NCI-H2081 (cell line): ENCODE measurements at regions not wholly inside any gene's neighbourhood (a gene's known extent, or its start where the extent isn't known, plus 50 kb on each side); places are given as distances from the start of the nearest gene placed in this dataset.

Experiments used
- DNase-seq, 2 experiments: peaks; one replicate each; lab custom pipeline; 2025; lab: John Stamatoyannopoulos, UW

DNA sequence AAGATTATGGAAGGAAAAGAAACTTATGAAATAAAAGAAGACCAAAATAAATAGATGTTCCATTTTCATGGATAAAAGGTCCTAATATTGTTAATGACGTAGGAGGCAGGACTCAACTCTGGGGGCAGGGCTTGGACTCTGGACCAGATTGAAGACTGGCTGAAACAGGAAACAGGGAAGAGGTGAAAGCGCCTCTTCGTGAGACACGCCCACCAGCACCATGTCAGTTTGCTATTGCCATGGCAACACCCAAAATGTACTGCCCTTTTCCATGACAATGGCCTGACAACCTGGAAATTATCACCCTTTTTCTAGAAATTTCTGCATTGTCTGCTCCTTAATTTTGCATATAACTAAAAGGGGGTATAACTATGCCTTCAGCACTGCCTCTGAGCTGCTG is 1522.2 kb downstream of the TBC1D22A start:
- no peak for DNase-seq

GRCh38 chr22:48282804-48283203 is 1520.4 kb downstream of the TBC1D22A start:
- no peak for DNase-seq

- no peak for DNase-seq
These were observed 1517.0 kb downstream of the TBC1D22A start for GRCh38 chr22:48279461-48279756.

GRCh38 chr22:48278620-48279460 is 1516.4 kb downstream of the TBC1D22A start:
- DNase-seq: no peak

DNA sequence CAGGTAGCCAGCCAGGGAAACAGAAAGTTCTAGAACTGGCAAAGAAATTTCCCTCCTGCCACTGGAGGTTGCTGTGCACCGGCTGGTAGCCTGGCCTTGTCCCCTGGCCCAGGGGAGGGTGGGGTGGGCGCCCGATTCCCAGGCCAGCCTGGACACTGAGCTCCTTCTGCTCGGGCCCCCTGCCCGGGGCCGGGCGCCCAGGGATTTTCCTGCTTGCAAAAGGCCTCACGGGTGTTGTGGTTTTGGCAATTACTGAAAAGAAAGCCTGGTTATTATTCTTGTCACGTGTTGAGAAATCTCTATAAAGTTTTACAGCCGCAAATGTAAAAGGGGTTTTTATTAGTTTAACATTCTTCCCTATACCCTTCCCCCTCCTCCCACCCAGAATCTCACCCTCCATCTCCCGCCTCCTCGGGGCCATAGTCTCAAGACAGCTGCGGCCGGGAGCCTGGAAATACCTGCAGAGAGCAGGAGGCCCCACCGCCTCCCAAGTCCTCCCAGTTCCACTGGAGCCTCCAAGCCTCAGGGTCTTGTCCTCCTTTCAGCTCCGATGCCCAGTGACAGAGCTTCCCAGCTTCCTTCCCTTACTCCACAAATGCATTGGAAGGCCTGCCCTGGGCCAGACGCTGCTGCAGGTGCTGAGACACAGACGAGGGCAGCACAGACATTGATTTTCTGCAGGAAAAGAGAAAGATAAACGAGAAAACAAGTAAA is 1515.6 kb downstream of the TBC1D22A start:
- DNase-seq: no peak

- DNase-seq: no peak
These were observed 1514.8 kb downstream of the TBC1D22A start for GRCh38 chr22:48276994-48277867.

DNA sequence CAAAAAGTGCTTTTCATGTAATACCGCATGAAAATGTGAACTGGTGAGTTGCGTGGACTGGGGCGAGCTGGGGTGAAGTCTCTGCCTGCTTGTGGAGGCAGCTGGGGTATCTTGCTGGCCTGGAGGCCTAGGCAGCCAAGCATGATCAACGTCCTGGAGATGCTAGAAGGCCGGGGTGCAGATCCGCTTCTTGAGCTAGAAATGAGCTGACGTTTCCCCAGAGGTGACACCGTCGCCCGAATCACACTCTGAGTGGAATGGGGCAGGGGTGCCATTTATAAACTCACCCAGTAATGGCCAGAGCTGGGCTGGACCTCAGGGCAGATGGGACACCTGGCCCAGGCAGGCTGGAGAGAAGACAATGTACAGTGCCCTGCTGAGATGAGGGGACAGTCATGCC is 1513.0 kb downstream of the TBC1D22A start:
- DNase-seq: no peak

- no peak for DNase-seq
These were observed 1508.3 kb downstream of the TBC1D22A start for GRCh38 chr22:48270731-48271130.

GRCh38 chr22:48268771-48269552 is 1506.5 kb downstream of the TBC1D22A start:
- no peak for DNase-seq

DNA sequence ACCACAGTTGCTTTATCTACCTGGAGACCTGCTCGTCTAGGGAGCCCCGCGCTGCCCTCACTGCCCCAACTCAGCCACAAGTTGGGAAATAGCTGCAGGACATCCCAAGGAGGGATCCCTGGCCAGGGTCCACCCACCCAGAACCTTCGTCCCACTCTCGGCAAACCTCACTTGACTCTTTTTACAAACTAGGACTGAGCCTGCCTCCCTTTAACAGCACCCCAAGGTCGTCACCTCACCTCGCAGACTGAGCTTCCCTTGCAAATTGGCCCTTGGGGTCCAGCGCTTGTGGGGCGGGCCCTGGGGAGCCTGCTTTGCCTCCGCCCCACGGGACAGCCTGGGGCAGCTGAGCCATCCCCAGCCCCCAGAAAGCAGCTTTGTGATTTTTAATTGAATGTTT is 1505.8 kb downstream of the TBC1D22A start:
- DNase-seq: no peak

GRCh38 chr22:48267681-48268080 is 1505.2 kb downstream of the TBC1D22A start:
- no peak for DNase-seq

DNA sequence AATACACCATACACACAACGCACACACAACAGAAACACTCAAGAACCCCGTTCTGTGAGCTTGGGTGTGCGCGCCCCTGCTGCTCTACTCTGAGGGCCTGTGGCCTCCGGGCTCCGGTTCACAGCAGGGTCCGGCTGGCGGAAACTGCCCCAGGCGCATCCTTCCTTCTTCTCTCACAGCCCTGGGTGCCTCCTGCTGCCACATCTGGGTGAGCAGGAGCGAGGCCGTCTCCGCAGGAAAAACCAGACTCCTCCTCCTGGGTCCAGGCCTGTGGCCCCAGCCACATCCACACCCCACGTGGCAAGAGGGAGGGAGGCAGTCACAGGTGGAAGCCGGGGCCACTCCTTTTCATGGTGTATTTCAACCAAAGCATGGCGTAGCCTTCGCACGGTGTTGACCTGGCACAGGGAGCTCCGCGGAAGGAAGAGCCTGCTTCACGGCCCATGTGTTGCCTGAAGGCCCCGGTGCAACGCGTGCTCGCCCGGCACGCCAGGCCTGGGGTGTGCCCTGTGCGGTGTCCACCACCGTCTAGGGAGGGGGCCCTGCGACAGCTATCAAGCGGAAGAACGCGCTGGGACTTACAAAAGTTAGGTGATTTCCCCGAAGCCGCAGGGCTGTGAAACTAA is 1502.7 kb downstream of the TBC1D22A start:
- no peak for DNase-seq

GRCh38 chr22:48264586-48264985 is 1502.1 kb downstream of the TBC1D22A start:
- no peak for DNase-seq

- no peak for DNase-seq
These were observed 1501.4 kb downstream of the TBC1D22A start for GRCh38 chr22:48263791-48264351.

DNA sequence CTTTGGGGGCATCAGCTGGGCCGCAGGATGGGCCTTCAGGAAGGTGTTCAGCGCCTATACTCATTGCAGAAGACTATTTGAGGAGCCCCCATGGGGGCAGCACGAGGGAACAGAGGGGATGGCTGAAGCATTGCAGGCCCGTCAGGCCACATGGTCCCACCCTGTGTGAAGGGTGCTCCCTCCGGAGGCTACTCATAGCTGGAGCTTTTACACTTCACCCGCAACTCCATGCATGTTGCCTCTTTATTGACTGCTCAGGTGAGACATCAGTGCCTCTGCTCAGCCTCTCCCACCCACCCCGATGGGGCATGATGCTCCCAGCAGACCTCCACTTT is 1500.9 kb downstream of the TBC1D22A start:
- DNase-seq: no peak

DNA sequence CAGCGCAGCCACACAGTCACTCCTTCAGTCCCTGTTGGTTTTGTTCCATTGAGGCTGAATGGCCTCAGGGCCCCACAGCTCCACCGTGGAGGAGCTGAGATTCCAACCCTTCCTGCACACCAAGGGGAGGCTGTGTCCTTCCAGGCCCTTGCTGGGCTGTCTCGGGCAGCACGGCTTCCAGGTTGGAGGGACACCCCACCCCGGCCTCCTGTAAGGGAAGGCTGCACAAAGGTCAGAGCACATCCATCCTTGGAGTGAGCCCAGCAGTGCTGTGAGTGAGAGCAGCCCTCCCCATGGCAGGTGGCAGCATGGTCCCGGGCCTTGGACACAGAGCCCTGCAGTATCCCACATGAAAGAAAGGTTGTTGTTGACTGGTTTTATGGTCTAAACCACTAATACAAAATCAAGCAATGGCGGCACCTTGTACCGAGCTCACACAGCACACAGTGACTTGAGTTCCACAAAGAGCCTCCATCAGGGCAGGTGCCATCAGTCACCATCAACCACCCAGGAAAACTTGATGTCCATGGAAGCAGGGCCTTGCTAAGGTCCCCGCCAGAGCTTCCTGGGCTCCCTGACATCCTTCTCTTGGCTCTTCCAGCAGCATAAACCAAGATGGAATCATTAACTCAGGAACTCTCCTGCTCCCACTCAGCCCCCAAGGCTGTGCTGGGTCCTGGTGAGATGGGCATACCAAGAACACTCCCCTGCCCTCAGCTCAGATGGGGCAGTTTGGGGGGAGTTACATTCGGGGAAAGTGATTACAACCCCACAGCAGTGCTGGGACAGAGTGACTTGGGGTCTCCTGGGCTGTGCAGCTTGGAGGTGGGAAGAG is 1500.4 kb downstream of the TBC1D22A start:
- no peak for DNase-seq

DNA sequence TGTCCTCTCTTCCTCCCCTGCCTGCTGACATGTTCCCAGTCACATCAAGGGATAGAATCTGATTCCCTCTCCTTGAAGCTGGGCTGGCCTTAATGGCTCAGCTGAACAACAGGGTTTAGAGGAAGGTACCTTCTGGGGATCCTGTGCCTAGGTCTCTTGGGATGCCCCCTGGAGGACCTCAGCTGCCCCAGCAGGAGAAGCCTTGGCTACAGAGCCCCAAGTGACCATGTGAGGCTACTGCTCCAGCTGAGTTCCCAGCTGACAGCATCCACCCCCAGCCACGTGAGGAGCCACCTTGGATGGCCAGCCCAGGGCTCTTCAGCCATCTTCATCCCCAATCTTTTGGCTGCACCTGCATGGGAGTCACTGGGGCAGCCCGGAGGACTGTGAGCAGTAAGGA is 1499.3 kb downstream of the TBC1D22A start:
- DNase-seq: no peak

DNA sequence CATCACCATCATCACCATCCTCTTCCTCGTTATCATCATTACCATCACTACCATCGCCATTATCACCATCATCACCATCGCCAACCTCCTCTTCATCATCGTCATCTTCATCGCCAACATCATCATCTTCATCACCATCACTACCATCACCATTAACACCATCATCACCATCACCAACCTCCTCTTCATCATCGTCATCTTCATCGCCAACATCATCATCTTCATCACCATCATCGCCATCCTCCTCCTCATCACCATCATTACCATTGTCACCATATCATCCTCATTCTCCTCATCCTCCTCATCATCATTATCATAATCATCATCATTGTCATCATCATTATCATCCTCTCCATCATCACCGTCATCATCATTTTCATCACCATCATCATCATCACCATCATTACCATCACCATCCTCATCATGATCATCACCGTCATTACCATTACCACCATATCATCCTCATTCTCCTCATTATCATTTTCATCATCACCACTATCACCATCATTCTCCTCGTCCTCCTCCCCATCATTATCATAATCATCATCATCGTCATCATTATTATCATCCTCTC is 1498.7 kb downstream of the TBC1D22A start:
- no peak for DNase-seq

DNA sequence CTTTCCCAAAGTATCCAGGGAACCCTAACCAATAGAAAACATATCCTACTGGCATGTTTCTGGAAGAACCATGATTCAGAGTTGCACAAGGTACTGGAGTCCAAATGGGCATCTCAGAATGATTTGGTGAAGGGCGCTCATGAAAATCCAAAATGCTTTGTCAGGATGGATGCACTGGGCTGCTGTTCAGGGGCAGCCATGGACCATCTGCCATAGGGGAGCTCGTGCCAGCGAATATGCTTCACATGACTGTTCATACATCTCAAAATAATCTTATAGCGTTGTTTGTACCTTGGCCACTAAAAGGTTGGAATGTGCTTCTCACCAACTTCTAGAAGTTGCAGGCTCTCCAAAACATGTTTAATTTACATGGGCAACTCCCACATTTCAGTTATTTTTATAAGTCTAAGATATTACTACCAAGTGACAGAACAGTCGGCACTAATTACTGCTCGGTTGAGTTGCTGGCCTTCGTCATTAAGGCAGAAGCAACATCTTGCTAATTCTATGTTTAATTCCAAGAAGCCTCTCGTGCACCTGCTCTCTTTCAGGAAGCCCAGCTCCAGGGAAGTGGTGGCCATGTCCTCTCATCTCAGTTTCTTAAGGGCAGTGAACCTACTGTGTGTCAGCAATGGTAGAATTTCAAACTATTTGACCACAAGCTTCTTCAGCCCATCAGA is 1497.7 kb downstream of the TBC1D22A start:
- no peak for DNase-seq
